ENCODE measurements at regions not wholly inside any gene's neighbourhood (a gene's known extent, or its start where the extent isn't known, plus 50 kb on each side); places are given as distances from the start of the nearest gene placed in this dataset.

GRCh38 chr9:116074658-116075057 is 78.9 kb upstream of the PAPPA start:
- ATAC-seq = peak in 1 of 2 experiments; percentile 42; a peak in 2 of 6 replicates
- ChIA-PET CTCF (interaction anchor here (1.3 to 1.5 kb wide), 4 partner anchors 13 to 481 kb away, joined by 3 to 5 read pairs (median 4); no protein-coding TSS in a partner anchor), POLR2A (no interaction called here)
- no peaks in the 10 kb centered on the region for H3K9me3 ChIP-seq
- H3K27ac ChIP-seq = peak overlapping the region; percentile 47 to 68; a peak in 5 of 6 replicates
- no peak for FAIRE-seq
- no peak for DNase-seq (ENCODE audit: low read depth in 1 of 2, low spot score in 1 of 2)
- TF ChIP-seq FOXS1 (CRISPR knock-in tag; IDR thresholded peaks at IDR 0.05) (no peak), KDM1A (IDR thresholded peaks at IDR 0.05; ENCODE audit: low read depth) (no peak), USF2 (IDR thresholded peaks at IDR 0.05) (no peak), POLR2A (IDR thresholded peaks at IDR 0.05; ENCODE audit: low read length) (no peak), EHMT2 (IDR thresholded peaks at IDR 0.05; ENCODE audit: low read depth) (no peak), HOXB13 (CRISPR knock-in tag; IDR thresholded peaks at IDR 0.05; ENCODE audit: low read depth) (no peak), FOSL2 (IDR thresholded peaks at IDR 0.05) (no peak), FOSL2 (CRISPR knock-in tag; IDR thresholded peaks at IDR 0.05) (no peak), POLR2AphosphoS2 (conservative IDR thresholded peaks at IDR 0.05; ENCODE audit: low read length) (no peak), ZNF302 (CRISPR knock-in tag; IDR thresholded peaks at IDR 0.05) (no peak), SREBF2 (IDR thresholded peaks at IDR 0.05) (no peak), SMC3 (IDR thresholded peaks at IDR 0.05) (no peak), CEBPB (IDR thresholded peaks at IDR 0.05) (no peak), EP300 (IDR thresholded peaks at IDR 0.05) (no peak), ZFP36 (IDR thresholded peaks at IDR 0.05; ENCODE audit: borderline replicate concordance, partially characterized antibody) (no peak), RAD21 (conservative IDR thresholded peaks at IDR 0.05 in 1 of 2, IDR thresholded peaks at IDR 0.05 in 1 of 2) (no peak), HES2 (IDR thresholded peaks at IDR 0.05) (no peak), HOXB5 (CRISPR knock-in tag; IDR thresholded peaks at IDR 0.05) (no peak), EHF (CRISPR knock-in tag; IDR thresholded peaks at IDR 0.05) (no peak)
- TF ChIP-seq, protein P1, sequence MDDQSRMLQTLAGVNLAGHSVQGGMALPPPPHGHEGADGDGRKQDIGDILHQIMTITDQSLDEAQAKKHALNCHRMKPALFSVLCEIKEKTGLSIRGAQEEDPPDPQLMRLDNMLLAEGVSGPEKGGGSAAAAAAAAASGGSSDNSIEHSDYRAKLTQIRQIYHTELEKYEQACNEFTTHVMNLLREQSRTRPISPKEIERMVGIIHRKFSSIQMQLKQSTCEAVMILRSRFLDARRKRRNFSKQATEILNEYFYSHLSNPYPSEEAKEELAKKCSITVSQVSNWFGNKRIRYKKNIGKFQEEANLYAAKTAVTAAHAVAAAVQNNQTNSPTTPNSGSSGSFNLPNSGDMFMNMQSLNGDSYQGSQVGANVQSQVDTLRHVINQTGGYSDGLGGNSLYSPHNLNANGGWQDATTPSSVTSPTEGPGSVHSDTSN (IDR thresholded peaks at IDR 0.05) = no peak
- H3K4me3 ChIP-seq = no peak overlapping the region
- 0 out of 3 replicates have a peak overlapping the region, but pooled peaks have one; percentile 25 for H3K4me2 ChIP-seq
- H3K4me1 ChIP-seq = peaks cover 14% of the 10 kb centered on the region

GRCh38 chr9:116075191-116075590 is 78.4 kb upstream of the PAPPA start:
- ATAC-seq (peak; percentile 66 to 81; a peak in 4 of 6 replicates), DNase-seq (ENCODE audit: low read depth in 1 of 2, low spot score in 1 of 2) (peak in 1 of 2 experiments; percentile 38), FAIRE-seq (no peak)
- CTCF ChIA-PET = interaction anchor here (1.3 to 1.5 kb wide), 3 partner anchors 13 to 482 kb away, joined by 3 to 5 read pairs (median 4); no protein-coding TSS in a partner anchor
- Histone ChIP-seq H3K27ac (peak overlapping the region; percentile 47 to 68), H3K9me3 (no peaks in the 10 kb centered on the region), H3K4me1 (peaks cover 14% of the 10 kb centered on the region), H3K4me2 (0 out of 3 replicates have a peak overlapping the region, but pooled peaks have one; percentile 25), H3K4me3 (no peak overlapping the region)
- WGBS (ENCODE audit: missing lambda C conversion rate) = 87% methylated on average over 5 of the region's 5 CpGs
- POLR2A ChIA-PET = no interaction called here
- TF ChIP-seq FOSL2 (IDR thresholded peaks at IDR 0.05) (no peak), FOSL2 (CRISPR knock-in tag; IDR thresholded peaks at IDR 0.05) (peak; percentile 31; the same call in 1 of the 2 replicates), CEBPB (IDR thresholded peaks at IDR 0.05) (peak; percentile 23 to 37; a peak in 2 of 4 replicates), ZNF302 (CRISPR knock-in tag; IDR thresholded peaks at IDR 0.05) (no peak)

GRCh38 chr9:116078640-116079039 is 75.0 kb upstream of the PAPPA start:
- ATAC-seq = no peak
- ChIA-PET POLR2A (no interaction called here), CTCF (no interaction called here)
- no peak overlapping the region for H3K4me2 ChIP-seq
- TF ChIP-seq TP53 (CRISPR knock-in tag; IDR thresholded peaks at IDR 0.05) (no peak), MAFK (IDR thresholded peaks at IDR 0.05; ENCODE audit: partially characterized antibody) (peak; percentile 76), FOSL2 (IDR thresholded peaks at IDR 0.05) (no peak), FOSL2 (CRISPR knock-in tag; IDR thresholded peaks at IDR 0.05) (no peak), CEBPB (IDR thresholded peaks at IDR 0.05) (no peak), CBX8 (IDR thresholded peaks at IDR 0.05) (no peak), JUN (IDR thresholded peaks at IDR 0.05) (no peak), HEYL (CRISPR knock-in tag; IDR thresholded peaks at IDR 0.05) (no peak)
- TF ChIP-seq, protein P2, sequence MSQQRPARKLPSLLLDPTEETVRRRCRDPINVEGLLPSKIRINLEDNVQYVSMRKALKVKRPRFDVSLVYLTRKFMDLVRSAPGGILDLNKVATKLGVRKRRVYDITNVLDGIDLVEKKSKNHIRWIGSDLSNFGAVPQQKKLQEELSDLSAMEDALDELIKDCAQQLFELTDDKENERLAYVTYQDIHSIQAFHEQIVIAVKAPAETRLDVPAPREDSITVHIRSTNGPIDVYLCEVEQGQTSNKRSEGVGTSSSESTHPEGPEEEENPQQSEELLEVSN (IDR thresholded peaks at IDR 0.05; ENCODE audit: borderline replicate concordance, low read depth) = no peak
- no peaks in the 10 kb centered on the region for H3K9me3 ChIP-seq
- H3K4me1 ChIP-seq = peaks cover 14% of the 10 kb centered on the region
- FAIRE-seq = no peak
- no peak for DNase-seq (ENCODE audit: low read depth in 1 of 2, low spot score in 1 of 2)
- H3K4me3 ChIP-seq = no peak overlapping the region
- peak overlapping the region in 1 of 2 experiments; percentile 59; a peak in 3 of 6 replicates for H3K27ac ChIP-seq
